ENCODE measurements at regions not wholly inside any gene's neighbourhood (a gene's known extent, or its start where the extent isn't known, plus 50 kb on each side); places are given as distances from the start of the nearest gene placed in this dataset.

DNA sequence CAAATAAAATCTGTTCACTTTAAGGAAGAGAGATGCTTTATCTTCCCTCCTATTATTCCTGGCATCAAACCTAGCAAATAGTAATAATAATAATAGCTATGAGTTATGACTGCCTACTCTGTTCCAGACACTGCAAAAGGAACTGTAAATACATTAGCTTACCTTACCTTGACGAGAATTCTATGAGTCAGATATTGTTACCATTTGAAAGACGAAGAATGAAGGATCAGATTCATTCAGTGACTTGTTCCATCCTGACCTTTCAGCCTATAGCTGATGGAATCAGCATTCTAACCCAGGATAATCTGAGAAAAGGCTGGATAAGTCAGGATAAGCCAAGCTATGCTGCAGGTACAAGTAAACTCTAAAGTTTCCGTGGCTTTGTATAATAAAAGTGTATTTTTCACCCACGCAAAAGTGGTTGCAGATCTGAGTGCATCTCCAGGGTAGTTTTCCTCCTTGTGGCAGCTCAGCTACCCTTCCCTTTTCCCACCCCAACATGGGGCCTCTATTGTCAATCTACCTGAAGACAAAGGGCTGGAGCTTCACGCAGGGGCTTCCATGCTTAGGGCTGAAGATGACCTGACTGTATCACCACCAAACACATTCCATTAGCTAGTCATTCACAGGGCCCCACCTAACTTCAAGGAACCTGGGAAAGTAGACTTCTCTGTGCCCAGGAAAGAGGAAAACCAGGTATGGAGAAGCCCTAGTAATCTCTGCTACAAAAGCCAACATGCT is 57.2 kb upstream of the CCND2 start:
- dilution Hi-C loops (cut with MboI; ENCODE audit: extremely low pct_ligation_motif_present, low sequenced_read_pairs) (no loop called here), intact Hi-C loops (cut with micrococcal nuclease) (no loop called here)
- no peaks in the 10 kb centered on the region for H3K27me3 ChIP-seq (ENCODE audit: control insufficient read depth in 2 of 2, insufficient read depth in 2 of 2, low read length in 2 of 2)
- H3K4me3 ChIP-seq (replicated peaks in 1 of 3; ENCODE audit: insufficient read depth in 1 of 3, low read depth in 1 of 3, low read length in 3 of 3) = no peak overlapping the region
- no peak for TF ChIP-seq POLR2A (IDR thresholded peaks at IDR 0.05; ENCODE audit: low read depth, low read length)
- TF ChIP-seq FOS (IDR thresholded peaks at IDR 0.05; ENCODE audit: borderline replicate concordance, insufficient read depth, low read length) = no peak
- TF ChIP-seq EZH2 (IDR thresholded peaks at IDR 0.05; ENCODE audit: borderline replicate concordance, low read depth, low read length, severe bottlenecking) = no peak
- H3K4me2 ChIP-seq (ENCODE audit: insufficient read depth, low read length) = no peak overlapping the region
- no peak overlapping the region for H3K9ac ChIP-seq (replicated peaks; ENCODE audit: extremely low read depth, insufficient read depth, low read length)
- FAIRE-seq = no peak
- no peak overlapping the region for H3K27ac ChIP-seq (ENCODE audit: insufficient read depth, low read depth, low read length)
- ChIA-PET POLR2A (no interaction called here), CTCF (interaction anchor here (1.0 kb wide), 1 partner anchor 61 kb away, joined by 7 read pairs; no protein-coding TSS in a partner anchor)
- H3K9me1 ChIP-seq (replicated peaks; ENCODE audit: control insufficient read depth, extremely low read depth, insufficient read depth, low read length) = no peaks in the 10 kb centered on the region
- no peaks in the 10 kb centered on the region for H4K20me1 ChIP-seq (replicated peaks; ENCODE audit: control insufficient read depth, extremely low read depth, insufficient read depth, low read length)
- no peaks in the 10 kb centered on the region for H3K4me1 ChIP-seq (ENCODE audit: control insufficient read depth, extremely low read depth, insufficient read depth, low read length)
- H2AFZ ChIP-seq (ENCODE audit: low read depth, low read length) = no peak overlapping the region
- BruUV-seq (replicated peaks) = no TSS peak
- no peak for DNase-seq (ENCODE audit: low read depth, low spot score)
- H3K9me3 ChIP-seq (replicated peaks; ENCODE audit: control insufficient read depth, insufficient read depth, low read length) = no peaks in the 10 kb centered on the region
- H3K36me3 ChIP-seq (ENCODE audit: control insufficient read depth in 2 of 2, extremely low read depth in 1 of 2, insufficient read depth in 2 of 2, low read length in 2 of 2) = no peaks in the 10 kb centered on the region
- H3K79me2 ChIP-seq (ENCODE audit: control insufficient read depth, insufficient read depth, low read length) = no peaks in the 10 kb centered on the region

DNA sequence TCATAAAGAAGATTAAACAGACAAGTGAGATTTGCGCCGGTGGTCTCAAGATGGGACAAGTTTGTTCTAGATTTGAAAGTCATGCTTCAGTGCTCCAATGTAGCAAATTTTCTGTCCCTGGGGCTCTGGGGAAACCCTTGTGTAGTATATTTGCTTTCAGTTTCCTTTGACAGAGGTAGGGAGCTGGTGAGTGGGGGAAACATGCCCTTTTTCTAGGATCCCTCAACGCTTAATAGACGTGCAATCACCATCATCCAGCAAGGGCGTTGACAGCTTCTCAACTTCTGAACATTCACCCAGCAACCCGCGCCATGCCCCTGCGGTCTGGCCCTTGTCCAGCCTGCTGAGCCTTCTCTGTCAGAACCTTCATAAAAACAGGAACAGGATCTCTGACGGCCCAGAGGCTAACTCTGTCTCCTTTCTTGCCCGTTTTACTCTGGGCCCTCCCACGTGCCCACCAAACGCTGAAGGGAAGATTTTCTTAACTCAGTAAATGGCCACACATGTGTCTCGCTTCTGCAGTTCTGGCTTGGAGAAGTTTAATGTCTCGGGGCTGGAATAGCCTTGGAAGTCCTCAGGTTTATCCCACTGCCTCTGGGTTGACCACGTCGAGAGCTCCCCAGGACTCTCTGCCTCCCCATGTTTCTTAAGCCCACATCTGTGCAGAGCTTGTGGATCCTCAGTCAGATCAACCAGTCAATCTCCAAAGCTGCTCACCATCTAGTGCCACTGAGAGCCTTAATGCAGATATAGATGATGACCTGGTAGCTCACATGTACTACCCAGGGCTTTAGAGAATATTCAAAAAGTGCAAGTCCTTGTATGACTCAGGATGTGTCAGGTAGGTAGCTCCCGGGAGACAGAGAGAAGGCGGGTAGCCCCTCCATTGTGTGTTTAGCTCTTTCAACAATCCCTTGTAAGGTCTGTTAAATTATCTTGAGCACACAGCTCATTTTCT is 58.1 kb upstream of the CCND2 start:
- ChIA-PET POLR2A (no interaction called here), CTCF (interaction anchor here (1.0 kb wide), 1 partner anchor 61 kb away, joined by 7 read pairs; no protein-coding TSS in a partner anchor)
- BruUV-seq (replicated peaks) = no TSS peak
- H3K79me2 ChIP-seq (ENCODE audit: control insufficient read depth, insufficient read depth, low read length) = no peaks in the 10 kb centered on the region
- no peak overlapping the region for H3K4me3 ChIP-seq (replicated peaks in 1 of 3; ENCODE audit: insufficient read depth in 1 of 3, low read depth in 1 of 3, low read length in 3 of 3)
- H2AFZ ChIP-seq (ENCODE audit: low read depth, low read length) = no peak overlapping the region
- H3K27ac ChIP-seq (ENCODE audit: insufficient read depth, low read depth, low read length) = no peak overlapping the region
- DNase-seq (ENCODE audit: low read depth, low spot score) = no peak
- no peak for FAIRE-seq
- no peaks in the 10 kb centered on the region for H3K4me1 ChIP-seq (ENCODE audit: control insufficient read depth, extremely low read depth, insufficient read depth, low read length)
- H4K20me1 ChIP-seq (replicated peaks; ENCODE audit: control insufficient read depth, extremely low read depth, insufficient read depth, low read length) = no peaks in the 10 kb centered on the region
- TF ChIP-seq POLR2A (IDR thresholded peaks at IDR 0.05; ENCODE audit: low read depth, low read length) = no peak
- no peak for TF ChIP-seq FOS (IDR thresholded peaks at IDR 0.05; ENCODE audit: borderline replicate concordance, insufficient read depth, low read length)
- TF ChIP-seq POLR2AphosphoS5 (IDR thresholded peaks at IDR 0.05; ENCODE audit: insufficient read depth, low read depth, low read length) = no peak
- TF ChIP-seq, protein P1, sequence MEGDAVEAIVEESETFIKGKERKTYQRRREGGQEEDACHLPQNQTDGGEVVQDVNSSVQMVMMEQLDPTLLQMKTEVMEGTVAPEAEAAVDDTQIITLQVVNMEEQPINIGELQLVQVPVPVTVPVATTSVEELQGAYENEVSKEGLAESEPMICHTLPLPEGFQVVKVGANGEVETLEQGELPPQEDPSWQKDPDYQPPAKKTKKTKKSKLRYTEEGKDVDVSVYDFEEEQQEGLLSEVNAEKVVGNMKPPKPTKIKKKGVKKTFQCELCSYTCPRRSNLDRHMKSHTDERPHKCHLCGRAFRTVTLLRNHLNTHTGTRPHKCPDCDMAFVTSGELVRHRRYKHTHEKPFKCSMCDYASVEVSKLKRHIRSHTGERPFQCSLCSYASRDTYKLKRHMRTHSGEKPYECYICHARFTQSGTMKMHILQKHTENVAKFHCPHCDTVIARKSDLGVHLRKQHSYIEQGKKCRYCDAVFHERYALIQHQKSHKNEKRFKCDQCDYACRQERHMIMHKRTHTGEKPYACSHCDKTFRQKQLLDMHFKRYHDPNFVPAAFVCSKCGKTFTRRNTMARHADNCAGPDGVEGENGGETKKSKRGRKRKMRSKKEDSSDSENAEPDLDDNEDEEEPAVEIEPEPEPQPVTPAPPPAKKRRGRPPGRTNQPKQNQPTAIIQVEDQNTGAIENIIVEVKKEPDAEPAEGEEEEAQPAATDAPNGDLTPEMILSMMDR (IDR thresholded peaks at IDR 0.05; ENCODE audit: extremely low read depth in 1 of 2, insufficient read depth in 1 of 2, low read depth in 1 of 2, low read length in 2 of 2) = no peak
- no peak overlapping the region for H3K9ac ChIP-seq (replicated peaks; ENCODE audit: extremely low read depth, insufficient read depth, low read length)
- no peaks in the 10 kb centered on the region for H3K9me3 ChIP-seq (replicated peaks; ENCODE audit: control insufficient read depth, insufficient read depth, low read length)
- intact Hi-C loops (cut with micrococcal nuclease) (no loop called here), dilution Hi-C loops (cut with MboI; ENCODE audit: extremely low pct_ligation_motif_present, low sequenced_read_pairs) (no loop called here)
- no peaks in the 10 kb centered on the region for H3K9me1 ChIP-seq (replicated peaks; ENCODE audit: control insufficient read depth, extremely low read depth, insufficient read depth, low read length)
- no peaks in the 10 kb centered on the region for H3K36me3 ChIP-seq (ENCODE audit: control insufficient read depth in 2 of 2, extremely low read depth in 1 of 2, insufficient read depth in 2 of 2, low read length in 2 of 2)
- H3K27me3 ChIP-seq (ENCODE audit: control insufficient read depth in 2 of 2, insufficient read depth in 2 of 2, low read length in 2 of 2) = no peaks in the 10 kb centered on the region
- H3K4me2 ChIP-seq (ENCODE audit: insufficient read depth, low read length) = no peak overlapping the region

All from endothelial cell of umbilical vein (primary cell).